ENCODE measurements at regions not wholly inside any gene's neighbourhood (a gene's known extent, or its start where the extent isn't known, plus 50 kb on each side); places are given as distances from the start of the nearest gene placed in this dataset.
"Not testable (repeated sequence)": the region's sequence is repeated elsewhere in the genome, so short reads cannot be mapped to it uniquely, and the experiment has no call there.

DNA sequence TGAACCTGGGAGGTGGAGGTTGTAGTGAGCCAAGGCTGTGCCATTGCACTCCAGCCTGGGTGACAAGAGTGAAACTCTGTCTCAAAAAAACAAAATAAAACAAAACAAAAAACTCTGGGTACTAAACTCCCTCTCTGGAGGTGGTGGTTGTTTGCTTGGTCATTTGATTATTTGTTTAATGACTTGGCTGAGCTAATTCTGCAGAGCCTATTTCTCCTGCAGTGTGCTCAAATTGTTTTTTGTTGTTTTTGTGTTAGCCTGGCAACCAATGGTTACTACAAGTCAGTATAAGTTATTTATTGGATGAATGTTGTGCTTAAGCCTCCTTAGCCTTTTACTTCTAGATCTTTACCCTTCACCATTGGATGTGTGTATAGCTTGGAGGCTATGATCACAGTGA is 387.5 kb downstream of the ADCYAP1 start:
- no peak for DNase-seq (ENCODE audit: low read depth in 3 of 3)

DNA sequence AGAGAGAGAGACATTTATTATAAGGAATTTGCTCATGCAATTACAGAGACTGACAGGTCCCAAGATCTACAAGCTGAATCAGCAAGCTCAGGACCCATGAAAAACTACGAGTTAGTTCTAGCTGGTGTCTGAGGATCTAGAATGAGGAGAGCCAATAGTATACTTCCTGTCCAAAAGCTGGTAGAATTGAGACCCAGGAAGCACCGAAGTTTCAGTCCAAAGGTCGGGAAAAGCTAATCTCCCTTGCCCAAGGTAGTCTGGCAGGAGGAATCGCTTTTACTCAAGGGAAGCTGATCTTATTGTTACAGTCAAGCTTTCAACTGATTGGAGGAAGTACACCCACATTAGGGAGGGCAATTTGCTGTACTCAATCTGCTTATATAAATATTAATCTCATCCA is 389.6 kb downstream of the ADCYAP1 start:
- no peak for DNase-seq (ENCODE audit: low read depth in 3 of 3)

DNA sequence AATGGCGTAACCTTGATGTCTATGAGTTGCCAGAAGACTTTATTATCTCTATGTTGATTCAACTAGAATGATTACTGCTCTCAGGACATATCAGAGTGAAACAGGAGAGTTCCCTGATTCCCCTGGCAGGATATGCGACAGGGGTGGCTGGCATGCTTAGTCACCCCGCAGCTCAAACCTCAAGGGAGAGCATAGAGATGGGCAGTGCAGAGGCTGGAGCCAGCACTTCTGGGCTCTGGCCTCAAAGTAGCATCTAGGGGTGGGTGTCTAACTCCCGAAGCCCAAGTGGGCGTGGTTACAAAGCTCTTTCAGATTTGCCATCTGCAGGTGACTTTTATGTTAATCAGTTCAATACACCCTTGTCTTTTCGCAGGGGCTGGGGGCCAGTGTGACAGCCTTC is 391.6 kb downstream of the ADCYAP1 start:
- no peak for DNase-seq (ENCODE audit: low read depth in 3 of 3)

DNA sequence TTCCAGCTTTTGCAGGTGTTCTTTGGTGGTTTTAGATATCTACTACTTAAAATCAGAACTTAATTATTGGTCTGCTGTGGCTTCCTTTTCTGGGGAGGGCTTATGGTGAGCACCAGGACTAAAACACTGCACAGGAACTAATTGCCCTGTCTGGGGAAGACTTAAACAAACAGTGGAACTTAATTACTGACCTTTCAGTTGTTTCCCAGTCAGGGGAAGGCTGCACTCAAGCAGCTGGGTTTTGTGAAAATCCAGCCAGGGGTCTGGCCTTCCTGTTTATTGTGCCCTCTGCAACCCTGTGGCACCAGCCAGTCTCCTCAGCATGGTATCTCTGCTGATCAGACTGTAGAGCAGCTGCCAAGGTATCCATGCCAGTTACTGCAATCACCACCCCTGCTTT is 398.2 kb downstream of the ADCYAP1 start:
- no peak for DNase-seq (ENCODE audit: low read depth in 3 of 3)

DNA sequence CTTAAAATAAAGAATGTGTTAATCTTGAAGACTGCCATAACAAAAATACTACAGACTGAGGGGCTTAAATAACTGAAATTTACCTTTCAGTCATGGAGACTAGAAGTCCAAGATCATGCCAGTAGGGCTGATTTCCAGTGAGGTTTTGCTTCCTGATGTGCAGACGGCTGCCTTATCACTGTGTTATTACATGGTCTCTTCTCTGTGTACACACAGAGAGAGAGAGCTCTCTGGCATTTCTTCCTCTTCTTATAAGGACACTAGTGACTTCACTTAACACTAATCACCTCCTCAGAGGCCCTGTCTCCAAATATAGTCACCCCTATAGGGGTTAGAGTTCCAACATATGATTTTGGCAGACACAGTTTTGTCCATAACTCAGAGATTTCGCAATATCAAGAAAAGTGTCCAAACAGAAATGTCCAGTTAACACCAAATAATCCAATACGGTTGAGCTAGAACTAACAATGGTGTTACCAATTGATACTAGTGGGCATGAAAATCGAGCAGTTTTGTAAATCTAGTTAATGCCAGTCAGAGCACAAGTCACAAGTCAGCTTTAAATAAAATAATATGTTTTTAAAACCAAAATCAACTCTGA is 399.8 kb downstream of the ADCYAP1 start:
- no peak for DNase-seq (ENCODE audit: low read depth in 3 of 3)

DNA sequence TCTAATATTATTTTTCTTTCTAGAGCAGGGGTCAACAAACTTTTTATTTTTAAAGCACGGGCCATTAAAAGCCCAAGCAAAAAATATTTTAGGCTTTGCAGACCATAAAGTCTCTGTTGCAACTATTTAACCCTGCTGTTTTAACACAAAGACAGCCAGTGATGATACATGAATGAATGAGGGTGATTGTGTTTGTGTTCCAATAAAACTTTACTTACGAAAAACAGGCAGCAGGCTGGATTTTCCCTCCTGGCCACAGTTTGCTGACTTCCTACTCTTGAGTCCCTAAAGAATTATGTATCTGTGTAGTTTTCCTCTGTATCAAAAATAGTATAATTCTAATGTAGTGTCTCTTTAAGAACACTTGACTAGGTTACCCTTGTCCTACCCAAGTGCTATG is 402.0 kb downstream of the ADCYAP1 start:
- no peak for DNase-seq (ENCODE audit: low read depth in 3 of 3)

DNA sequence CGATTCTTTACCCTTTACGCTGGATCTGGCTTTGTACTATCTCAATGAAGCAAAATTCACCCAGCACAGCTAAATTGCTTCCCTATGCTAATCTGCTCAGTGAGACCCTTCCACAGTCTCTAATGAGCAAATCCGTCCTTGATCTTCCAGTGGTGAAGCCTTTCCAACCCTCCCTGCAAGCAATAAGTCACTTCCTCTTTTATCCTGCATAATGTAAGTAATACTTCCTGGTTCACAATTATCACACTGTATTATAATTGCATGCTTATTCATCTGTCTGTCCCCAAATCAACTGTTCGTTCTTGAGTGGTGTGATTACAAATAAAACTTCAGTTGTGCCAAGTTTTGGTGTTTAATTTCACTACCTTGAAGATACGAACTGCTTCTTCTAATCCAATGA is 404.0 kb downstream of the ADCYAP1 start:
- no peak for DNase-seq (ENCODE audit: low read depth in 3 of 3)

DNA sequence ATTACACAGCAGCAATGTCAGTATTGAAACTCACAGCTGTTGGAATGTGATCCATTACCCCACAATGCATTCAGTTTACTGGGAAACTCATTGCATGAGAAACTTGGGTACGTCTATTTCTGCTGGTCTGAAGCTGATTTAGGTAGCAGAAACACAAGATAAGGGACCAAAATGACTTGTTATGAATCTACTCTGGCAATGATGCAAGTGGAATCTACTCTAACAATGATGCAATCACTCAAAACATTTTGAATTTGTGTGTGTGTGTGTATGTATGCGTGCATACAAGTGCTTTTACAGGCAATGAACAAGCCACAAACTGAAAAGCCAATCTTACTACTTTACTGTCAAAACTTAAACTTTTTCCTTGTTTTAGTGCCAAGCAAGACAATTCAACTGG is 406.7 kb downstream of the ADCYAP1 start:
- no peak for DNase-seq (ENCODE audit: low read depth in 3 of 3)

DNA sequence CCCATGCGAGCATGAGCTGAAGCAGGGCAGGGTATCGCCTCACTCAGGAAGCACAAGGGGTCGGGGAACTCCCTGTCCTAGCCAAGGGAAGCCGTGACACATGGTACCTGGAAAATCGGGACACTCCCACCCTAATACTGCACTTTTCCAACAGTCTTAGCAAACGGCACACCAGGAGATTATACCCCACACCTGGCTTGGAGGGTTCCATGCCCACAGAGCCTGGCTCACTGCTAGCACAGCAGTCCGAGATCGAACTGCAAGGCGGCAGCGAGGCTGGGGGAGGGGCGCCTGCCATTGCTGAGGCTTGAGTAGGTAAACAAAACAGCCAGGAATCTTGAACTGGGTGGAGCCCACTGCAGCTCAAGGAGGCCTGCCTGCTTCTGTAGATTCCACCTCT is 430.7 kb downstream of the ADCYAP1 start:
- not testable (repeated sequence) for DNase-seq (ENCODE audit: low read depth in 3 of 3)

DNA sequence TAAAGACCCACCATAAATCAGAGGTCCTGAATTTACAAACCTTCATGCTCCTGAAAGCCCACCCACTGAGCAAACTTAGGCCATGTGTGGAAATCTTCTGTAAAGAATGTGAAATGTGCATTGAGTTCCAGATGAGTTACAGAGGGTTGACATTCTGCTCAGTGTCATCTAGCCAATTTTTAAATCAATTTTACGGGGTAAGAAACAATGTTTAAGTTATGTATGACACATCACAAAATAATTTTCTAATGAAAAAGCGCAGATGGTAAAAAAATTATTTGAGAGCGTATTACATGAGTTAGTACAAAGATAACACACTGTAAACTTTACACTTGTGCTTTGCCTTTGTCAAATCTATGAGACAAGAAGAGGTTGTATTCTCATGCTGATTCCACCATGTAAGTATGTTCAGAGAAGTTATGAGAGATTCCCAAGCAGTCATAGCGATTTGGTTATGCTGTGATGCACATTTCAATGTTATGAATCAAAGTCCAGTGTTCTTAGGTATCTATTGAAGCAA is 446.3 kb downstream of the ADCYAP1 start:
- DNase-seq (ENCODE audit: low read depth in 3 of 3) = no peak

DNA sequence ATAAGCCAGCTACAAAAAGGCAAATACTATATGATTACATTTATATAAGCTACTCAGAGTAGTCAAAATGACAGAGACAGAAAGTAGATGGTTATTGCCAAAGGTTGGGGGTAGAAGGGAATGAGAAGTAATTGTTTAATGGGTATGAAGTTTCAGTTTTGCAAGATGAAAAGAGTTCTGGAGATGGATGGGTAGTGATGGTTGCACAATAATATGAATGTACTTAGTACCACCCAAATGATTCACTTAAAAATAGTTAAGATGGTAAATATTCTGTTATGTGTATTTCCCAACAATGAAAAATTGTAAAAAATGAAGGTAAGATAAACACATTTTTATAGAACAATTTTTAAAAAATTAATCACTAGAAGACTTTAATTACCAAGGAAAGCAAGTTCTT is 448.4 kb downstream of the ADCYAP1 start:
- DNase-seq (ENCODE audit: low read depth in 3 of 3) = no peak

DNA sequence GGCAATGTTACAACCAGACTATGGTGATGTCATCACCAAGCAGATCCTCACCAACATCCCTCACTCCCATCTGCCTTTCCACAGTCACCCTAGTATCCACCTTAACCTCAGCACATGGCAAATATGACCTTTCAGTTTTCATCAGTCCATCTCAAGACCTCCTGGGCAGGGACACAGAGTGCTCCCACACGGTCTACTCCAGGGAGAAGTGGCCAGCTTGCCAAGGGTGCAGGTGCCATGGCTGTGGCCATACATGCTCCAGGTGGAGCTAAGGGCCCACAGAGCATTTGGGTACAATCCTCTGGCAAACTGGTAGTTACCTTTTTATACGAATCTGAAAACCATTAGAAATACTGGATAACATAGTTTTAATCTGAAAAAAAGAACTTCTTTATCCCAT is 453.1 kb downstream of the ADCYAP1 start:
- no peak for DNase-seq (ENCODE audit: low read depth in 3 of 3)

DNA sequence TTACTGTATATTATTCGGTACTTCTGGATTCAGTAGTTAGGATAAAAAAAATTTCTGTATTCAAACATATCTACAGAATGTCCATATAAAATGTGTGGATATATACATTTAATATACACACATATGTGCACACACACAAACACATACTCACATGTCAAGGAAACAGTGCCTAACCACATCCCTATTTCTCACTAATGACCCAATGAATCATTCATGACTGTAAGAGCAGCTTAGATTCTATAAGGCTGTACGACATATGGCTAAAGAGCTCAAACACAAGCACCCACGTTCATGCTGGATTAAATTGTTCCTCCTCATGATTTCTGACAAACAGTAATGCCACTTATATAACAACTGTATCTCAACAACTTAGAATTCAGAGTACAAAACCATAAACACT is 457.3 kb downstream of the ADCYAP1 start:
- DNase-seq (ENCODE audit: low read depth in 3 of 3) = no peak

DNA sequence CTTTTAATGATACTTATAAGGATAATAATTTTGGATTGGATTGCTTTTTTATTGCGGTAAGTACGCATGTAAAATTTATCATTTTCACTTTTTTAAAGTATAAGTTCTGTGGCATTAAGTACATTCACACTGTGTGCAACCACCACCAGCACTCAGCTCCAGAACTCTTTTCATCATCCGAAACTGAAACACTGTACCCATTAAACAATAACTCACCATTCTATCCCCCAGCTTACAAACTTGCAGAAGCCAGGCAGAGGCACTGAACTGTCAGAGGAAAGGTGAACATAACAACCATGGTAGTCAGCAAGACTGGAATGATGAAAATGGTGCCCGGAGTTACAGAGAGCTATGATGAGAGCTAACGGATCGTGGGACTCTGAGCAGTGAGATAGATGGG is 465.9 kb downstream of the ADCYAP1 start:
- DNase-seq (ENCODE audit: low read depth in 3 of 3) = no peak

DNA sequence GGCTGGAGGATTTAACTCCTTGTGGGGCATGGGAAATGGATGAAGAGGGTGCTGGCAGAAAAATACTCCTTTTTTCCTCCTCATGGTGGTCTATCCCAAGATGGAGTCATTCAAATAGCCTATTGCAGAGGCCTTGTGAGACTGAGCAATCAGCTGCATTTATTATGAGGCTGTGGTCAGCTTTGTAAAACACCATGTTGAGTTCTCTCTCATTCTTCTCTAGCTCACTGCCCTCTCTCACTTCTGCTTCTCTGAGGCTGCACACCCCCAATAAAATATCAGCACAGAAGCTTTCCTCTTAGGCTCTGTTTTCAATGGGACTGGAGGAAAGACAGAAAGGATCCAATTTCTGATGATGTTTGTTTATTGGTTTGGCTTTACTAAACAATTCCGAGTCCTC is 467.1 kb downstream of the ADCYAP1 start:
- DNase-seq (ENCODE audit: low read depth in 3 of 3) = no peak

DNA sequence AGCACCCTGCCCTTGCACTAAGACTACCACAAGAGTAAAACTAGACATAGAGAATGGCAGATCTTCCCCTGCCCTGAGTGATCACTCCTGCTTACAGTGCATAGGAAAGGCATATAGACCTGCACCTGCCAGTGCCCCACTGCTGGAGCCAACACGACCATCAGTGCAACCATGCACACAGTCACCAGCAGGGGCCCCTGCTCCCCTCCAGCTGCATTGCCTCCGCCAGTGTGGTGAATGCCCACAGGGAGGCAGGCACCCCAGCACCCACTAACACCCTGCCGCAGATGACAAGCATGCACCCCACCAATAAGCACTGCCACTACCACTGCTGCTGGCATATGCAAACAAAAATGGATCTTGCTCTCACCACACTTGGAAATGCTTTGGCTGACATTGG is 478.8 kb downstream of the ADCYAP1 start:
- DNase-seq (ENCODE audit: low read depth in 3 of 3) = no peak

DNA sequence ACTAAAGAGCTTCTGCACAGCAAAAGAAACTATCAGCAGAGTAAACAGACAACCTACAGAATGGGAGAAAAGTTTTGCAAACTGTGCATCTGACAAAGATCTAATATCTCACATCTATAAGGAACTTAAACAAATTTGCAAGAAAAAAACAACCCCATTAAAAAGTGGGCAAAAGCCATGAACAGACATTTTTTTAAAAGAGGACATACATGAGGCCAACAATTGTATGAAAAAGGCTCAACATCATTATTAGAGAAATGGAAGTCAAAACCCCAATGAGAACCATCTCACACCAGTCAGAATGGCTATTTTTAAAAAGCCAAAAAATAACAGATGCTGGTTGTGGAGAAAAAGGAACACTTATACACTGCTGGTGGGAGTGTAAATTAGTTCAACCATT is 483.8 kb downstream of the ADCYAP1 start:
- not testable (repeated sequence) for DNase-seq (ENCODE audit: low read depth in 3 of 3)

DNA sequence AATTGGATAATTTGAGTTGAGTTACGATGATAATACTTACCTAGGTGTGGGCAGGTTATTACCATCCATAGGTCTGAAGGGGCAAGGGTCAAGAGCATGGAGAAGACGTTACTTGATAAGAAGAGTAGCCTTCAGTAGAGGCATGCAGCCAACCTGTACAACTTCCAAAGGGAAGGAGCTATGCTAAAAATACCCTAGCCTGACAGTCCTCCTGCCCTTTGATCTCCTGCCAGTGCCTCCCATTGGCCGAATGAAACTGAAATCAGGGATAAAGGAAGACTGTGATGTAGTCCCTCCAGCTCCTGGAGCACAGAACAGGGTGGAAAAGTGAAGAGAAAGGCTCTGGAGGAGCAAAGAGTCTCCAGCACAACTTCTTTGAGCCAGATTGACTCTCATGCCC is 487.4 kb downstream of the ADCYAP1 start:
- no peak for DNase-seq (ENCODE audit: low read depth in 3 of 3)

DNA sequence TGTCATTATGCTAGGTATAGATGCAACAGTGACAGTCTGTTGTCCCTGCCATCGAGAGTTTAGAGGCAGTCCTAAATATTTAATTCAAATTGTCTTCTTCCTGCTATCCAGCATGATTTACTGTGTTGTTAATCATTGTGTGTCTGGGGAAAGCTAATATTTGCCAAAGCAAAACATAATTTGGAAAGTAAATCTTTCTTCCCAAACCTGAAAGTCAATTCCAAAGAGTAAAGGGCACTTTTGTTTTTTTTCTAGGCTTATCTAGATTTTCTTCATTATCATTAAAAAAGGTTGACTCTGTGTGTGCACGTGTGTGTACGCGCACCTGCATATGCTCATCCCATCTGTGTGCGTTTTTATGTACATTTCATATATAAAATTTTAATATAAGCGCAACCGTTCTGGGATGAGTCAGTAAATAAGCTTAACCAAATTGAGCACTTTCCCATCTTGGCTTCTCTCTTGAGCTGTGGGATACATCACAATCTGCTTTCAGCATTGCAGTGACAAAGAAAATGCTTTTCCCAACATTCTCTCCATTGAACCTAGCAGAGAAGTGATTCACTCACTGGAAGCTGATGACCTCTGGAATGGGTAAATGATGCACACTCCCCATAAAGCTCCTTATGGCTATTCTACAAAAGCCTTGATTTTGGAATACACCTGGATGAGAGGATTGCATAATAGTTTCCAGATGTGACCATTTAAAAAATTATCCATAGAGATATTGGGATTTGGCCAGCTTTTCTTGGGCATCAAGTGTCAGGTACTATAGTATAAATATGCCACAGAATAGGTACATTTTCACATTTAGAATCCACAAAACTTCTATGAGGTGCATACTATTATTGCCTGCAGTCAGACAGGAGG is 488.4 kb downstream of the ADCYAP1 start:
- no peak for DNase-seq (ENCODE audit: low read depth in 3 of 3)

DNA sequence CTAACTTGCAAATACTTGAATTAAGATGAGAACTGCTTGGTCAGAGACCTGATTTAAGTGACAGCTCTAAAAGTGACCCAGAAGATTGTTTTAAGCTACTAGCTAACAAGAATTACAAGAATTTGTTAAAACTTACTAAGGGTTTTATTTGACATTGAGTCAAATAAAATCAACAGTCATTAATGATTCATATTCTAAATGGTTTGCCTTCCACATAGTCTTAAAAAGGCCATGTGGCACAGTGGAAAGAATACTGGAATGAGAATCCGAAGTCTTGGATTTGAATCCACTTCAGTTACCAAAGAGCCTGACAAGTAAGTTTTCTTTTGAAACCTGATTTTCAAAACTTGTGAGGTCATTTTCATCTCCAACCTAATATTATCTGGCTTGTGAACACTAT is 489.3 kb downstream of the ADCYAP1 start:
- no peak for DNase-seq (ENCODE audit: low read depth in 3 of 3)

DNA sequence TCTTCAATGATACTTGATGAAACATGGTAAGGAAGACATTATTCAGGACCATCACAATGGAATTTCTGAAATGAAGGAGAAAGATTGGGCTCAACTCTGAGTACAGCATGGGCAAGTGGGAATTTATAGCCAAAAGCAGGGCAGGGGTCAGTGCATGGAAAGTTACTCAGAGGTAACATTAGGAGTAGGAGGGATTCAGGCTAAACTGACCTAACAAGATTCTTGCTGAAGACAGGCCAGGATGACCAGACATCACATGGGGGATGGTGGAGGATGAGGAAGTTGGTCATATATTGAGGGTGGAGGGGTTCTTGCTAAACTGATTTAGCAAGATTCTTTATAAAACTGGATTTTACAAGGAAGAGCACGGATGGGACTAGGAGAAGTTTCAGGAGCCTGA is 489.8 kb downstream of the ADCYAP1 start:
- no peak for DNase-seq (ENCODE audit: low read depth in 3 of 3)

DNA sequence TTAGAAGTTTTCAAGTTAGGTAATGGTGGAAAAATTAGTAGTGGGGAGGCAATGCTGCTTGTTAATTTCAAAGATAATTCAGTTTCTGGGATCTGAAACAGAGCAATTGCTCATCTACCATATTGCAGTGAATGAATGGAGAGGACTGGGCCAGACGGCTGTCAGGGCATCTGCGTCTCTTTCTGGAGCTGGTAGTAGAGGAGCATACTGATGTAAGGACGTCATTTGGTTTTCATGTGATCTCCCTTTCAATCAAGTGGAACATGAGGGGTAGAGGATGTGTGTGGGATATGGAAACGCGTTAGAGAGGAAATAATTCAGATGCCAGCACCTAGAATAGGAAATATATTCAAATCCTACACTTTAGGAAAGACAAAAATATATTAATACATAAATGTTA is 490.3 kb downstream of the ADCYAP1 start:
- DNase-seq (ENCODE audit: low read depth in 3 of 3) = no peak

DNA sequence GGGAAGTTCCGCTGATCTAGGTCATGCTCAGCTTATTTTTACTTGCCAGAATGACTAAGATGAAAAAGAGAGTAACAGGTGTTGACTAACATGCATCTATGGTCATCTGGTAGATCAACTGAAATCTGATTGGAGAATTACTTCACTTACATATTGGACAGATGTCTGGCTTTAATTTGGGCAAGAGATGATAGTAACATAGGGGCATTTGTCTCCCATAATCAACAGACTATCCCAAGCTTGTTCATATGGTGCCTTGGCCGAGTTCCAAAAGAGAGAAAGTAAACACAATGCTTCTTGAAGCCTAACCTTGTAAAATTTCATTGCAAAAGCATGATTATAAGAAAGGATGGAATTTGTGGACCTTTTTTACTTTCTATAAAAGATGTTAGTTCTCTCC is 503.7 kb downstream of the ADCYAP1 start:
- no peak for DNase-seq (ENCODE audit: low read depth in 3 of 3)

Data from stimulated activated CD4-positive, alpha-beta T cell treated with anti-CD3 and anti-CD28 coated beads, TNF-alpha, amount 100 ng/mL, for 4 hours (primary cell).